Trophoblast cell (in vitro differentiated cells and primary cell): ENCODE measurements at regions not wholly inside any gene's neighbourhood (a gene's known extent, or its start where the extent isn't known, plus 50 kb on each side); places are given as distances from the start of the nearest gene placed in this dataset.

Experiments
- DNase-seq, 2 donors: peaks; one replicate each; pipeline ENCODE4 v3.0.0-alpha.2; 2016
- H2AFZ ChIP-seq: 2 replicates; pipeline ENCODE4 v1.6.1; 2013; ENCODE audit warnings: low read length, moderate library complexity, mild to moderate bottlenecking; ENCODE audit not compliant: insufficient read depth, poor library complexity
- H2AK5ac ChIP-seq: 2 replicates; pipeline ENCODE4 v1.6.1; 2013; ENCODE audit warnings: mild to moderate bottlenecking, low read length
- H2BK120ac ChIP-seq: 2 replicates; pipeline ENCODE4 v1.6.1; 2013; ENCODE audit warnings: low read length, mild to moderate bottlenecking, moderate library complexity; ENCODE audit not compliant: insufficient read depth, poor library complexity
- H2BK12ac ChIP-seq: 2 replicates; pipeline ENCODE4 v1.6.1; 2013; ENCODE audit warnings: mild to moderate bottlenecking, low read length, moderate library complexity
- H2BK5ac ChIP-seq: 2 replicates; pipeline ENCODE4 v1.6.1; 2013; ENCODE audit warnings: low read length, low read depth, moderate library complexity, mild to moderate bottlenecking; ENCODE audit not compliant: poor library complexity
- H3K14ac ChIP-seq: 2 replicates; pipeline ENCODE4 v1.6.1; 2013; ENCODE audit warnings: mild to moderate bottlenecking, low read length
- H3K18ac ChIP-seq: 2 replicates; pipeline ENCODE4 v1.6.1; 2013; ENCODE audit warnings: mild to moderate bottlenecking, low read length
- H3K23ac ChIP-seq: 2 replicates; pipeline ENCODE4 v1.6.1; 2013; ENCODE audit warnings: low read length
- H3K27ac ChIP-seq: 2 replicates; pipeline ENCODE4 v1.5.1; 2013; ENCODE audit warnings: low read depth, mild to moderate bottlenecking, inconsistent platforms, low read length, moderate library complexity
- H3K27me3 ChIP-seq: 2 replicates; pipeline ENCODE4 v1.6.1; 2013; ENCODE audit warnings: inconsistent platforms, mild to moderate bottlenecking, low read length, moderate library complexity; ENCODE audit not compliant: insufficient read depth
- H3K36me3 ChIP-seq, 2 experiments: 1 replicate in 1 of 2; 2 replicates in 1 of 2; pipeline ENCODE4 v1.6.1; 2013; ENCODE audit warnings: low read length in 2 of 2, mild to moderate bottlenecking in 2 of 2, moderate library complexity in 1 of 2; ENCODE audit not compliant: insufficient read depth in 2 of 2, control insufficient read depth in 1 of 2
- H3K4ac ChIP-seq: 2 replicates; pipeline ENCODE4 v1.6.1; 2013; ENCODE audit warnings: low read depth, mild to moderate bottlenecking, low read length, moderate library complexity
- H3K4me1 ChIP-seq, 2 experiments: 1 replicate in 1 of 2; 2 replicates in 1 of 2; pipeline ENCODE4 v1.6.1; 2013; ENCODE audit warnings: low read length in 2 of 2, mild to moderate bottlenecking in 2 of 2, moderate library complexity in 1 of 2; ENCODE audit not compliant: insufficient read depth in 2 of 2, control insufficient read depth in 1 of 2
- H3K4me2 ChIP-seq: 2 replicates; pipeline ENCODE4 v1.6.1; 2013; ENCODE audit warnings: inconsistent platforms, mild to moderate bottlenecking, low read length, moderate library complexity
- H3K4me3 ChIP-seq: 2 replicates; pipeline ENCODE4 v1.5.1; 2013; ENCODE audit warnings: mild to moderate bottlenecking, low read depth, low read length, inconsistent platforms
- H3K79me1 ChIP-seq: one replicate; pipeline ENCODE4 v1.6.1; 2013; ENCODE audit warnings: low read length
- H3K79me2 ChIP-seq: 2 replicates; pipeline ENCODE4 v1.6.1; 2013; ENCODE audit warnings: low read length, mild to moderate bottlenecking; ENCODE audit not compliant: control insufficient read depth, insufficient read depth, poor library complexity
- H3K9ac ChIP-seq: 2 replicates; pipeline ENCODE4 v1.6.1; 2013; ENCODE audit warnings: mild to moderate bottlenecking, low read length
- H3K9me3 ChIP-seq: 2 replicates; pipeline ENCODE4 v1.6.1; 2013; ENCODE audit warnings: low read depth, mild to moderate bottlenecking, control low read depth, inconsistent platforms, low read length; ENCODE audit not compliant: insufficient read depth
- H4K12ac ChIP-seq: 2 replicates; pipeline ENCODE4 v1.6.1; 2013; ENCODE audit warnings: low read depth, mild to moderate bottlenecking, low read length, moderate library complexity
- H4K8ac ChIP-seq: 2 replicates; pipeline ENCODE4 v1.6.1; 2013; ENCODE audit warnings: low read depth, mild to moderate bottlenecking, low read length, moderate library complexity
- H4K91ac ChIP-seq: one replicate; pipeline ENCODE4 v1.6.1; 2013; ENCODE audit warnings: low read depth, mild to moderate bottlenecking, low read length, moderate library complexity
- WGBS: extraction: QIAGEN DNeasy Blood & Tissue Kit; methylation state at CpG from one replicate; pipeline ENCODE4 v1.1.7; 2013; ENCODE audit warnings: missing lambda C conversion rate; ENCODE audit not compliant: insufficient read length, insufficient coverage; ENCODE audit errors: extremely low coverage; 5-methylcytosine and 5-hydroxymethylcytosine counted together

GRCh38 chr11:15773476-15774387 lies 582.6 kb downstream of the SOX6 start:
- H3K27ac ChIP-seq: no peak overlapping the region
- no peaks in the 10 kb centered on the region for H3K9me3 ChIP-seq
- H3K4me2 ChIP-seq: no peak overlapping the region
- no CpG with 5 or more reads among the region's 13 CpGs for WGBS
- no peak overlapping the region for H4K12ac ChIP-seq
- H3K18ac ChIP-seq: no peak overlapping the region
- no peak overlapping the region for H4K91ac ChIP-seq
- no peaks in the 10 kb centered on the region for H3K79me2 ChIP-seq
- no peak overlapping the region for H3K23ac ChIP-seq
- H3K14ac ChIP-seq: no peak overlapping the region
- H3K4me3 ChIP-seq: no peak overlapping the region
- no peaks in the 10 kb centered on the region for H3K27me3 ChIP-seq
- no peak for DNase-seq
- no peak overlapping the region for H4K8ac ChIP-seq
- H3K4ac ChIP-seq: no peak overlapping the region
- no peak overlapping the region for H2BK5ac ChIP-seq
- H3K79me1 ChIP-seq: no peaks in the 10 kb centered on the region
- no peak overlapping the region for H2BK120ac ChIP-seq
- no peak overlapping the region for H3K9ac ChIP-seq
- no peak overlapping the region for H2BK12ac ChIP-seq
- peaks cover 7% of the 10 kb centered on the region in 2 experiments for H3K4me1 ChIP-seq
- no peaks in the 10 kb centered on the region for H3K36me3 ChIP-seq
- H2AK5ac ChIP-seq: no peak overlapping the region
- H2AFZ ChIP-seq: no peak overlapping the region

GRCh38 chr11:15774388-15774939 lies 581.9 kb downstream of the SOX6 start:
- no peak overlapping the region for H2AK5ac ChIP-seq
- H3K36me3 ChIP-seq: no peaks in the 10 kb centered on the region
- H2BK120ac ChIP-seq: no peak overlapping the region
- peak overlapping the region; percentile 41 for H4K91ac ChIP-seq
- H3K4ac ChIP-seq: no peak overlapping the region
- H3K79me2 ChIP-seq: no peaks in the 10 kb centered on the region
- H2AFZ ChIP-seq: no peak overlapping the region
- no peaks in the 10 kb centered on the region for H3K79me1 ChIP-seq
- no peak overlapping the region for H3K4me3 ChIP-seq
- no peak overlapping the region for H3K4me2 ChIP-seq
- H3K23ac ChIP-seq: no peak overlapping the region
- no peak overlapping the region for H3K9ac ChIP-seq
- peaks cover 3 to 5% of the 10 kb centered on the region in 2 experiments for H3K4me1 ChIP-seq
- H3K18ac ChIP-seq: no peak overlapping the region
- no CpG with 5 or more reads among the region's 4 CpGs for WGBS
- H2BK5ac ChIP-seq: no peak overlapping the region
- no peak overlapping the region for H3K14ac ChIP-seq
- no peak overlapping the region for H4K8ac ChIP-seq
- H3K27me3 ChIP-seq: no peaks in the 10 kb centered on the region
- H3K27ac ChIP-seq: no peak overlapping the region
- no peak for DNase-seq
- no peaks in the 10 kb centered on the region for H3K9me3 ChIP-seq
- peak overlapping the region; percentile 31 for H2BK12ac ChIP-seq
- no peak overlapping the region for H4K12ac ChIP-seq

DNA sequence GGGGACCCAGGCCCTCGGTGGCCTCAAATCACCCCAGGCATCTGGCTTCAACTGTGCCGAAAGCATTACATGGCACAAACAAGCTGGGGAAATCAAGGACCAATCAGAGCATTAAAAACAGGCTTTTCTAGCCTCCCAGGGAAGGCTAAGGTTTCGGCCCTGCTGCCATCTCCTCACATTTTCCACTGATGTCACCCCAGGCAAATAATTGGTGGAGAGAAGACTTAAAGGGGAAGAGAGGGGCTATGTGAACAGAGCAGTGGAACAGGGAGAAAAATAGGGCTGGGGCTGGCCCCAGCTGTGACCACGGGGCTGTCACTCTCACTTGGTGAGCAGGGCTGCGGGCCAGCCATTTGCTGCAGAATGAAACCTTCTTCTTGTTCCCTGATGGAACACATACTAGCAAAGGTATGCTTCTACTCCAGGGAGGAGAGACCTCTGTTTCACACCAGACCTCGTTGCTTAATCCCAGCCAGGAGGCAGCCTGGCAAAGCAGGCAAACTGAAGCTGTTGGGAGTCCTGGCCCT lies 581.3 kb downstream of the SOX6 start:
- Histone ChIP-seq H2BK5ac (no peak overlapping the region), H3K9ac (peak overlapping the region; percentile 14), H2BK12ac (no peak overlapping the region), H3K4me3 (no peak overlapping the region), H3K79me1 (no peaks in the 10 kb centered on the region), H3K4me1 (peaks cover 0 to 2% of the 10 kb centered on the region in 2 experiments), H2BK120ac (no peak overlapping the region), H4K91ac (no peak overlapping the region), H3K4ac (no peak overlapping the region), H4K12ac (no peak overlapping the region), H3K36me3 (no peaks in the 10 kb centered on the region), H3K27me3 (no peaks in the 10 kb centered on the region), H3K4me2 (no peak overlapping the region), H4K8ac (no peak overlapping the region), H2AFZ (no peak overlapping the region), H2AK5ac (no peak overlapping the region), H3K27ac (no peak overlapping the region), H3K79me2 (no peaks in the 10 kb centered on the region), H3K9me3 (no peaks in the 10 kb centered on the region), H3K14ac (no peak overlapping the region), H3K18ac (no peak overlapping the region), H3K23ac (no peak overlapping the region)
- DNase-seq: peak; percentile 50 to 51
- WGBS: no CpG with 5 or more reads among the region's 6 CpGs

DNA sequence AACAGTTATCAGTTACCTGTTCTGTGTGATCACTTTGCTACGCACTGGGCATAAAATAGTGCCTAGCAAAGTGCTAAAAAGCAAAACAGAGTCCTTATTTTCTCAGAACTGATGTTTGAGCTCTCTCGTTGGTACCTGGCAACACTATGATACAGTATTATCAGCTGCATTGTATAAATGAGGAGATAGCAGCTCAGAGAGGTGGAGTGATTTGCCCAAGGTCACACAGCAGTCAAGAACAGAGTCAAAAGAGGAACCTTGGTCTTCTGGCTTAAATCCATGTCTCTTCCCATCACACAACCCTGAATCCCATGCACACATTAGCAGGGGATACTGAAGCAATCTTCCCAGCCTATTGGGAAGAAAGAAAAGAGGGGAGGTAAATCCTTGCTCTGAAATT lies 580.5 kb downstream of the SOX6 start:
- H3K9ac ChIP-seq: no peak overlapping the region
- H2BK5ac ChIP-seq: no peak overlapping the region
- H2AK5ac ChIP-seq: no peak overlapping the region
- no peak overlapping the region for H2BK12ac ChIP-seq
- H3K27me3 ChIP-seq: no peaks in the 10 kb centered on the region
- no peak overlapping the region for H3K4me2 ChIP-seq
- H4K8ac ChIP-seq: no peak overlapping the region
- no peaks in the 10 kb centered on the region for H3K79me1 ChIP-seq
- no peak overlapping the region for H3K14ac ChIP-seq
- no peaks in the 10 kb centered on the region for H3K79me2 ChIP-seq
- H4K91ac ChIP-seq: no peak overlapping the region
- H4K12ac ChIP-seq: no peak overlapping the region
- no peak for DNase-seq
- H3K4me1 ChIP-seq: peaks cover 0 to 2% of the 10 kb centered on the region in 2 experiments
- no peaks in the 10 kb centered on the region for H3K9me3 ChIP-seq
- no peak overlapping the region for H2AFZ ChIP-seq
- H3K27ac ChIP-seq: no peak overlapping the region
- H3K36me3 ChIP-seq: no peaks in the 10 kb centered on the region
- H3K18ac ChIP-seq: no peak overlapping the region
- H3K23ac ChIP-seq: no peak overlapping the region
- no peak overlapping the region for H3K4ac ChIP-seq
- no peak overlapping the region for H3K4me3 ChIP-seq
- no peak overlapping the region for H2BK120ac ChIP-seq
- WGBS: no CpG with 5 or more reads among the region's 2 CpGs
